K562 (cell line): ENCODE measurements at regions not wholly inside any gene's neighbourhood (a gene's known extent, or its start where the extent isn't known, plus 50 kb on each side); places are given as distances from the start of the nearest gene placed in this dataset.

ENCODE experiments used
- ATF3 ChIP-seq, 2 experiments: fragments of 450-650 bp in 1 of 2; sonication (generic) in 1 of 2; formaldehyde crosslinking in 1 of 2; IDR thresholded peaks in 1 of 2; conservative IDR thresholded peaks in 1 of 2; 2 replicates each; pipeline versions ENCODE4 v1.6.1 to v1.8.1; 2016 to 2023; ENCODE audit warnings: mild to moderate bottlenecking in 2 of 2, moderate library complexity in 2 of 2, inconsistent platforms in 1 of 2, missing genetic modification reagents in 1 of 2
- EP300 ChIP-seq: IDR thresholded peaks from 2 replicates; pipeline ENCODE4 v1.6.1; 2012; ENCODE audit warnings: low read length, improper control_type of control experiment
- HDAC6 ChIP-seq: IDR thresholded peaks from 2 replicates; pipeline ENCODE4 v1.6.1; 2012; ENCODE audit warnings: low read depth, mild to moderate bottlenecking, control low read depth, inconsistent platforms, low read length, moderate library complexity
- PCBP1 ChIP-seq: fragments of 200-400 bp; formaldehyde crosslinking; IDR thresholded peaks from 2 replicates; pipeline ENCODE4 v1.6.1; 2018; ENCODE audit warnings: mild to moderate bottlenecking, low read depth, low read length; ENCODE audit not compliant: poor library complexity, severe bottlenecking
- RNF2 ChIP-seq: sonication (generic); IDR thresholded peaks from 2 replicates; pipeline ENCODE4 v1.6.1; 2016
- SP2 ChIP-seq: IDR thresholded peaks from 2 replicates; pipeline ENCODE4 v1.6.1; 2011; ENCODE audit warnings: mild to moderate bottlenecking, low read depth, low read length, moderate library complexity; ENCODE audit not compliant: poor library complexity, severe bottlenecking; ENCODE audit errors: extremely low read depth
- ZBTB8A ChIP-seq: fragments of 450-650 bp; IDR thresholded peaks from 2 replicates; pipeline ENCODE4 v1.6.1; 2018; ENCODE audit warnings: mild to moderate bottlenecking, moderate library complexity; ENCODE audit not compliant: partially characterized antibody
- ZC3H4 ChIP-seq: sonication (generic); formaldehyde crosslinking; IDR thresholded peaks from 2 replicates; pipeline ENCODE4 v1.9.0; 2021; ENCODE audit warnings: missing genetic modification reagents, borderline replicate concordance
- ZNF134 ChIP-seq: fragments of 250-450 bp; sonication (Bioruptor Pico); conservative IDR thresholded peaks from 2 replicates; pipeline ENCODE4 v1.4.0; 2020
- ZNF324 ChIP-seq: fragments of 250-450 bp; sonication (Bioruptor Pico); IDR thresholded peaks from 2 replicates; pipeline ENCODE4 v1.4.0; 2020; ENCODE audit warnings: mild to moderate bottlenecking
- ZNF592 ChIP-seq: fragments of 450-650 bp; IDR thresholded peaks from 2 replicates; pipeline ENCODE4 v1.6.1; 2017; ENCODE audit warnings: antibody characterized with exemption, mild to moderate bottlenecking

DNA sequence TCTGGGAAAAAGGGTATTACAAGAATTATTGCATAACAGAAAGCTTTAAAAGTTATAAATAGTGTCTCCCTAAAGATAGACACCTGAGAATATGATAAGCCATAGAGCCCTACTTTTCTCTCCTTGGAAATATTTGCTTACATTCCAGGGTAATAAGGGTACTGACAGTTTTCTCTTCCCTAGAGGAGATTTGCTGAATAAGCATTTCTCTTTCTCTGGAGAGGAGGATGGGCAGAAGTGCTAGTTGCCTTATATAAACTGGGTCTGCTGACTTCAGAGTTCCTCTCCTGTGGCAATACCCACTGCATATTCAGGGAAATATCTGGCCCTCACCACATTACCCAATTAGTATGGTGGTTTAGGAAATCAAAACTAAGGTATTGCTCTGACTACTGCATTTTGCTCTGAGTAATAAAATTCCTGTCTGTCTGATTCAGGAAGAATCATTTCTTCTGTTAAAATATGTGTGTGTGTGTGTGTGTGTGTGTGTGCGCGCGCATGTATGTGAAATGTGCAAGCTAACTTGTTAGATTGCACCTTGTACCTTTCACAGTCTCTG is 1391.3 kb downstream of the DSC3 start:
- no peak for TF ChIP-seq SP2
- no peak for TF ChIP-seq ZNF134
- TF ChIP-seq ZC3H4 (CRISPR knock-in tag): no peak
- TF ChIP-seq PCBP1: no peak
- TF ChIP-seq ZNF324 (CRISPR knock-in tag): no peak
- TF ChIP-seq ZNF592: no peak
- no peak for TF ChIP-seq RNF2
- TF ChIP-seq ZBTB8A: no peak
- no peak for TF ChIP-seq ATF3 (IDR thresholded peaks at IDR 0.05)
- no peak for TF ChIP-seq ATF3 (CRISPR knock-in tag; conservative IDR thresholded peaks at IDR 0.05)
- no peak for TF ChIP-seq HDAC6
- TF ChIP-seq EP300: no peak
